ENCODE measurements at regions not wholly inside any gene's neighbourhood (a gene's known extent, or its start where the extent isn't known, plus 50 kb on each side); places are given as distances from the start of the nearest gene placed in this dataset.
"Not testable (repeated sequence)": the region's sequence is repeated elsewhere in the genome, so short reads cannot be mapped to it uniquely, and the experiment has no call there.

- DNase-seq (ENCODE audit: low read depth, low spot score), result not testable (repeated sequence)
These were observed 84.7 kb downstream of the METTL2B start for GRCh38 chr7:128561116-128561722.

GRCh38 chr7:128562795-128563194 lies 86.2 kb downstream of the METTL2B start:
- DNase-seq (ENCODE audit: low read depth, low spot score), result not testable (repeated sequence)

- DNase-seq (ENCODE audit: low read depth, low spot score), result not testable (repeated sequence)
These were observed 87.7 kb downstream of the METTL2B start for GRCh38 chr7:128564123-128564700.

- DNase-seq (ENCODE audit: low read depth, low spot score), result not testable (repeated sequence)
These were observed 88.7 kb downstream of the METTL2B start for GRCh38 chr7:128564932-128565864.

- not testable (repeated sequence) for DNase-seq (ENCODE audit: low read depth, low spot score)
These were observed 96.8 kb upstream of the GARIN1A start for GRCh38 chr7:128575277-128575676.

- DNase-seq (ENCODE audit: low read depth, low spot score), result not testable (repeated sequence)
These were observed 95.1 kb upstream of the GARIN1A start for GRCh38 chr7:128576953-128577352.

GRCh38 chr7:128579843-128580242 lies 92.2 kb upstream of the GARIN1A start:
- not testable (repeated sequence) for DNase-seq (ENCODE audit: low read depth, low spot score)

GRCh38 chr7:128581100-128581499 lies 91.0 kb upstream of the GARIN1A start:
- DNase-seq (ENCODE audit: low read depth, low spot score), result not testable (repeated sequence)

GRCh38 chr7:128581825-128582561 lies 90.1 kb upstream of the GARIN1A start:
- not testable (repeated sequence) for DNase-seq (ENCODE audit: low read depth, low spot score)

GRCh38 chr7:128586715-128587114 lies 85.4 kb upstream of the GARIN1A start:
- DNase-seq (ENCODE audit: low read depth, low spot score), result not testable (repeated sequence)

- no peak for DNase-seq (ENCODE audit: low read depth, low spot score)
These were observed 80.4 kb upstream of the GARIN1A start for GRCh38 chr7:128591705-128592104.

- DNase-seq (ENCODE audit: low read depth, low spot score), result not testable (repeated sequence)
These were observed 79.9 kb upstream of the GARIN1A start for GRCh38 chr7:128592209-128592608.

- not testable (repeated sequence) for DNase-seq (ENCODE audit: low read depth, low spot score)
These were observed 78.0 kb upstream of the GARIN1A start for GRCh38 chr7:128594061-128594460.

GRCh38 chr7:128596336-128597128 lies 75.6 kb upstream of the GARIN1A start:
- DNase-seq (ENCODE audit: low read depth, low spot score), result not testable (repeated sequence)

- DNase-seq (ENCODE audit: low read depth, low spot score), result peak; percentile 5
These were observed 73.1 kb upstream of the GARIN1A start for GRCh38 chr7:128598946-128599345.

- DNase-seq (ENCODE audit: low read depth, low spot score), result peak; percentile 54
These were observed 63.2 kb upstream of the GARIN1A start for GRCh38 chr7:128608678-128609421.

GRCh38 chr7:128613366-128613765 lies 58.7 kb upstream of the GARIN1A start:
- DNase-seq (ENCODE audit: low read depth, low spot score), result not testable (repeated sequence)

GRCh38 chr7:128614812-128615211 lies 57.3 kb upstream of the GARIN1A start:
- peak; percentile 20 for DNase-seq (ENCODE audit: low read depth, low spot score)

- DNase-seq (ENCODE audit: low read depth, low spot score), result not testable (repeated sequence)
These were observed 55.3 kb upstream of the GARIN1A start for GRCh38 chr7:128616799-128617198.
